AG04449 (cell line): ENCODE measurements at regions not wholly inside any gene's neighbourhood (a gene's known extent, or its start where the extent isn't known, plus 50 kb on each side); places are given as distances from the start of the nearest gene placed in this dataset.

ENCODE experiments used
- CTCF ChIA-PET: fragments of 350-600 bp; formaldehyde crosslinking; extraction: SDS; loops from one replicate; lab custom pipeline; 2021; ENCODE audit warnings: antibody characterized with exemption; lab: Yijun Ruan, JAX
- POLR2A ChIA-PET: fragments of 400-600, 350-600 bp; formaldehyde crosslinking; extraction: SDS; loops from one replicate; lab custom pipeline; 2020; ENCODE audit warnings: antibody characterized with exemption, inconsistent platforms; lab: Yijun Ruan, JAX
- DNase-seq: peaks from one replicate; pipeline ENCODE4 v3.0.0-alpha.2; 2010; ENCODE audit warnings: low read depth, low spot score
- H3K4me3 ChIP-seq: 2 replicates; pipeline ENCODE4 v1.5.1; 2011; ENCODE audit warnings: low read depth, mild to moderate bottlenecking, control low read depth, low read length
- CTCF ChIP-seq: IDR thresholded peaks from one replicate; pipeline ENCODE4 v1.5.1; 2011; ENCODE audit warnings: mild to moderate bottlenecking, moderate library complexity, low read length, control low read depth, inconsistent platforms; ENCODE audit not compliant: insufficient read depth; ENCODE audit errors: missing control alignments

DNA sequence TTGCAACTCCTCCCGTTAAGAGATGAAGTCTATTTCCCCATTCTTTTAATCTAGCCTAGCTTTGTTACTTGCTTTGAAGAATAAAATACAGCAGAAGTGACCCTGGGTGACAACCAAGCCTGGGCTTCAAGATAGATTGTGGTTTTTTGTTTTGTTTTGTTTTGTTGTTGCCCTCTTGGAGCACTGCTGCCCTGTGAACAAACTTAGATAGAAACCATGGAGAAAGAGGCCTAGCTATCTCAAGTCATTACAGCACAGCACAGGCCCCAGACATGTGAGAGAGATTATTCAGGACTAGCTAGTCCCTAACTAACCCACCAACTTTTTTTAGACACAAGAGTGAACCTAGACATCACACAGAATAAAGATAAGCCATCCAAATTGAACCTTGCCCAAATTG is 475.2 kb downstream of the EPHA7 start:
- DNase-seq: no peak
- TF ChIP-seq CTCF: no peak
- ChIA-PET POLR2A (no interaction called here), CTCF (no interaction called here)
- no peak overlapping the region for H3K4me3 ChIP-seq

GRCh38 chr6:92942549-92942948 is 476.8 kb downstream of the EPHA7 start:
- no peak for TF ChIP-seq CTCF
- no peak for DNase-seq
- H3K4me3 ChIP-seq: no peak overlapping the region
- CTCF ChIA-PET: no interaction called here
- POLR2A ChIA-PET: no interaction called here

DNA sequence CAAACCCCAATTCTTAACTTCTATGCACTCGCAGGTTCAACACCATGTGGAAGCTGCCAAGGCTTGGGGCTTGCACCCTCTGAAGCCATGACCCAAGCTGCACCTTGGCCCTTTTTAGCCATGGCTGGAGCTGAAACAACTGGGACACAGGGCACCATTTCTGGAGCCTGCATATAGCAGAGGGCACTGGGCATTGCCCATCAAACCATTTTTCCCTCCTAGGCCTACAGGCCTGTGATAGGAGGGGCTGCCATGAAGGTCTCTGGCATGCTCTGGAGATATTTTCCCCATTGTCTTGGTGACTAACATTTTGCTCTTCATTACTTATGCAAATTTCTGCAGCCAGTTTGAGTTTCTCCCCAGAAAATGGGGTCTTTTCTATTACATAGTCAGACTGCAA is 484.7 kb downstream of the EPHA7 start:
- no peak for DNase-seq
- ChIA-PET CTCF (no interaction called here), POLR2A (no interaction called here)
- no peak overlapping the region for H3K4me3 ChIP-seq
- TF ChIP-seq CTCF: no peak

DNA sequence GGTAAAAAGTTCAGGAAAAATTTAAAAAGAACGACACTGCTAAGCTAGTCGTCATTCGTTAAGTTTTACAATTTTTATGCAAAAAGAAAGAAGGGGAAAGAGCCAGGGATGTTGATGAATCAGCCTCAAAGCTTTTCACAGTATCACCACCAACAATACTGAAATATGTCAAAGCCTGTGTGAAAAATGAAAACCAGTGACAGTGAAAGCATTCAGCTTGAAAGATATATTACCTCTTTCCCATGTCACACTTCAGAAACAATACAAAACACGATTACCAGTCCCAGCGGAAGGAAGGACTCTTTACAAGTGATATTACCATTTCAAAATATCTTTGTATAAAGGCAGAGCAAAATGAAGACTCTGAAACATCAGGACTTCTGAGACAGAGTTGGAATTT is 489.2 kb downstream of the EPHA7 start:
- ChIA-PET POLR2A (no interaction called here), CTCF (no interaction called here)
- TF ChIP-seq CTCF: no peak
- DNase-seq: no peak
- no peak overlapping the region for H3K4me3 ChIP-seq

DNA sequence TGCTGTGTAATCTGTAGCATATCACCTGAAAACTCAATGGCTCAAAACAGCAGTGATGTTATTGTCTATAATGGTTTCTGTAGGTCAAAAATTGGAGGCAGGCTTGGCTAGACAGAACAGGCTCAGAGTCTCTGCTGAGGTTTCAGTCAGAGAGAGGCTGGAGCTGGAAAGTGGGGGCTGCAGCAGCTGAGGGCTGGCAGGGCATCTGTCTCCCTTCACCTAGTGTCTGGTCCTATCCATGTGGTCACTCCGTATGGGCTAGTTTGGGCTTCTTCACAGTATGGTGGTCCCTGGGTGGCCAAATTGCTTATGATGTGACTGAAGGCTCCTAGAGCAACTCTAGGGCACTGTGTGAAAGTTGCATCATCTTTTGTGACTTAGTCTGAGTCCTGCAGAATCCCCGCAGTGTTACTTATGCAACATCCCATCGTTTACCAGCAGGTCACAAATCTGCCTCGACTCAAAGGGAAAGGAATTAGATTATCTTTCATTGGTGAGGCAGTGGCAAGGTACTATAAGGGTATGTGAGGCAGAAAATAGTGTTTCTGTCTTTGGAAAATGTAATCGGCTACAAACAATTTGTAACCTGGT is 497.0 kb downstream of the EPHA7 start:
- TF ChIP-seq CTCF: no peak
- POLR2A ChIA-PET: no interaction called here
- DNase-seq: no peak
- CTCF ChIA-PET: no interaction called here
- H3K4me3 ChIP-seq: no peak overlapping the region

- TF ChIP-seq CTCF: no peak
- no peak for DNase-seq
- H3K4me3 ChIP-seq: no peak overlapping the region
- ChIA-PET POLR2A (no interaction called here), CTCF (no interaction called here)
Observed at GRCh38 chr6:92915466-92915865, 503.9 kb downstream of the EPHA7 start.
